Hepatocyte (in vitro differentiated cells): ENCODE measurements at regions not wholly inside any gene's neighbourhood (a gene's known extent, or its start where the extent isn't known, plus 50 kb on each side); places are given as distances from the start of the nearest gene placed in this dataset.

Experiments
- EZH2 ChIP-seq: fragments of 200-600 bp; sonication (generic); IDR thresholded peaks from 2 replicates; pipeline ENCODE4 v1.6.1; 2016; ENCODE audit warnings: antibody characterized with exemption, mild to moderate bottlenecking, borderline replicate concordance
- EZH2phosphoT487 ChIP-seq: fragments of 200-600 bp; sonication (generic); IDR thresholded peaks from one replicate; pipeline ENCODE4 v1.6.1; 2018; ENCODE audit warnings: antibody characterized with exemption, mild to moderate bottlenecking, low read depth, moderate library complexity; ENCODE audit not compliant: unreplicated experiment, severe bottlenecking
- TF ChIP-seq, protein P1 (sequence below): fragments of 200-600 bp; sonication (generic); IDR thresholded peaks from 2 replicates; pipeline ENCODE4 v1.5.1; 2016; ENCODE audit warnings: antibody characterized with exemption, mild to moderate bottlenecking; ENCODE audit not compliant: poor library complexity

DNA sequence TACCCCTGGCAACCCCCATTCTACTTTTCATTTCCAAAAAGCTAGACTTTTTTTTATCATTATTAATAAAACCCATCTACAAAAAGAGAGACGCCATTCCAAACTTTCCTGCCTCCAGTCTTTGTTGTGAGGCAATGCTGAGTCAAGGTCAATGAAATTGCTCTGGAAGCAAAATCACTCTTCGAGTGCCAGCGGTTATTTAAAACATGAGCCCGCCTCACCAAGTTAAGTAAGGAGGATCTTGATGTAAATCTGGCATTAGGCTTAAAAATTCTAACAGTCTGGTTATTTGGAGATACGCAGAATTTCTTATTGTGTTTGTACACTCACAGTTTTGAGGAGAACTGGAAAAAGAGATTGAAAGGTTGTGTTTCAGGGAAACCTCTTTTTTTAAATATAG lies 1196.3 kb downstream of the TYW1 start:
- TF ChIP-seq, protein P1, sequence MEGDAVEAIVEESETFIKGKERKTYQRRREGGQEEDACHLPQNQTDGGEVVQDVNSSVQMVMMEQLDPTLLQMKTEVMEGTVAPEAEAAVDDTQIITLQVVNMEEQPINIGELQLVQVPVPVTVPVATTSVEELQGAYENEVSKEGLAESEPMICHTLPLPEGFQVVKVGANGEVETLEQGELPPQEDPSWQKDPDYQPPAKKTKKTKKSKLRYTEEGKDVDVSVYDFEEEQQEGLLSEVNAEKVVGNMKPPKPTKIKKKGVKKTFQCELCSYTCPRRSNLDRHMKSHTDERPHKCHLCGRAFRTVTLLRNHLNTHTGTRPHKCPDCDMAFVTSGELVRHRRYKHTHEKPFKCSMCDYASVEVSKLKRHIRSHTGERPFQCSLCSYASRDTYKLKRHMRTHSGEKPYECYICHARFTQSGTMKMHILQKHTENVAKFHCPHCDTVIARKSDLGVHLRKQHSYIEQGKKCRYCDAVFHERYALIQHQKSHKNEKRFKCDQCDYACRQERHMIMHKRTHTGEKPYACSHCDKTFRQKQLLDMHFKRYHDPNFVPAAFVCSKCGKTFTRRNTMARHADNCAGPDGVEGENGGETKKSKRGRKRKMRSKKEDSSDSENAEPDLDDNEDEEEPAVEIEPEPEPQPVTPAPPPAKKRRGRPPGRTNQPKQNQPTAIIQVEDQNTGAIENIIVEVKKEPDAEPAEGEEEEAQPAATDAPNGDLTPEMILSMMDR, result no peak
- no peak for TF ChIP-seq EZH2
- TF ChIP-seq EZH2phosphoT487, result no peak
